ENCODE measurements at regions not wholly inside any gene's neighbourhood (a gene's known extent, or its start where the extent isn't known, plus 50 kb on each side); places are given as distances from the start of the nearest gene placed in this dataset.

DNA sequence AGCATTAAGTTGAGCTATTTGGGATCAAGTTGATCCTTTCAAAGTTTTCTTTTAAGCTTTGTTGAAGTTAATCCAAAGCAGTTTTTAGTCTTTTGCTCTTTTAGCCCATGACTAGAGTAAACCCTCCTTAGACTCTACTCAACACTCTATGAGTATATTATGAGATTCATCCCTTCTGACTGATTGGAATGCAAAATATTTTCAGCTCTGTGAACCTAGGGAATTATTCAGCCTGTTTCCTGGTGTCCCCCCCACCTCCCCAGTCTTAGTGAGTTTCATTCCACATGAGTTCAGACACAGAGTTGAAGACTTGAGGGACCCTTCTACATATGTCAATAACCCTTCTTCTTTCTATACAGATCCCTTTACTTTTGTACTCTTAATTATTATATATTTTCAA lies 413.7 kb downstream of the RFPL4B start:
- TF ChIP-seq, protein P1, sequence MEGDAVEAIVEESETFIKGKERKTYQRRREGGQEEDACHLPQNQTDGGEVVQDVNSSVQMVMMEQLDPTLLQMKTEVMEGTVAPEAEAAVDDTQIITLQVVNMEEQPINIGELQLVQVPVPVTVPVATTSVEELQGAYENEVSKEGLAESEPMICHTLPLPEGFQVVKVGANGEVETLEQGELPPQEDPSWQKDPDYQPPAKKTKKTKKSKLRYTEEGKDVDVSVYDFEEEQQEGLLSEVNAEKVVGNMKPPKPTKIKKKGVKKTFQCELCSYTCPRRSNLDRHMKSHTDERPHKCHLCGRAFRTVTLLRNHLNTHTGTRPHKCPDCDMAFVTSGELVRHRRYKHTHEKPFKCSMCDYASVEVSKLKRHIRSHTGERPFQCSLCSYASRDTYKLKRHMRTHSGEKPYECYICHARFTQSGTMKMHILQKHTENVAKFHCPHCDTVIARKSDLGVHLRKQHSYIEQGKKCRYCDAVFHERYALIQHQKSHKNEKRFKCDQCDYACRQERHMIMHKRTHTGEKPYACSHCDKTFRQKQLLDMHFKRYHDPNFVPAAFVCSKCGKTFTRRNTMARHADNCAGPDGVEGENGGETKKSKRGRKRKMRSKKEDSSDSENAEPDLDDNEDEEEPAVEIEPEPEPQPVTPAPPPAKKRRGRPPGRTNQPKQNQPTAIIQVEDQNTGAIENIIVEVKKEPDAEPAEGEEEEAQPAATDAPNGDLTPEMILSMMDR (IDR thresholded peaks at IDR 0.05; ENCODE audit: low read depth, low read length, missing input control): no peak
- TF ChIP-seq, protein P2, sequence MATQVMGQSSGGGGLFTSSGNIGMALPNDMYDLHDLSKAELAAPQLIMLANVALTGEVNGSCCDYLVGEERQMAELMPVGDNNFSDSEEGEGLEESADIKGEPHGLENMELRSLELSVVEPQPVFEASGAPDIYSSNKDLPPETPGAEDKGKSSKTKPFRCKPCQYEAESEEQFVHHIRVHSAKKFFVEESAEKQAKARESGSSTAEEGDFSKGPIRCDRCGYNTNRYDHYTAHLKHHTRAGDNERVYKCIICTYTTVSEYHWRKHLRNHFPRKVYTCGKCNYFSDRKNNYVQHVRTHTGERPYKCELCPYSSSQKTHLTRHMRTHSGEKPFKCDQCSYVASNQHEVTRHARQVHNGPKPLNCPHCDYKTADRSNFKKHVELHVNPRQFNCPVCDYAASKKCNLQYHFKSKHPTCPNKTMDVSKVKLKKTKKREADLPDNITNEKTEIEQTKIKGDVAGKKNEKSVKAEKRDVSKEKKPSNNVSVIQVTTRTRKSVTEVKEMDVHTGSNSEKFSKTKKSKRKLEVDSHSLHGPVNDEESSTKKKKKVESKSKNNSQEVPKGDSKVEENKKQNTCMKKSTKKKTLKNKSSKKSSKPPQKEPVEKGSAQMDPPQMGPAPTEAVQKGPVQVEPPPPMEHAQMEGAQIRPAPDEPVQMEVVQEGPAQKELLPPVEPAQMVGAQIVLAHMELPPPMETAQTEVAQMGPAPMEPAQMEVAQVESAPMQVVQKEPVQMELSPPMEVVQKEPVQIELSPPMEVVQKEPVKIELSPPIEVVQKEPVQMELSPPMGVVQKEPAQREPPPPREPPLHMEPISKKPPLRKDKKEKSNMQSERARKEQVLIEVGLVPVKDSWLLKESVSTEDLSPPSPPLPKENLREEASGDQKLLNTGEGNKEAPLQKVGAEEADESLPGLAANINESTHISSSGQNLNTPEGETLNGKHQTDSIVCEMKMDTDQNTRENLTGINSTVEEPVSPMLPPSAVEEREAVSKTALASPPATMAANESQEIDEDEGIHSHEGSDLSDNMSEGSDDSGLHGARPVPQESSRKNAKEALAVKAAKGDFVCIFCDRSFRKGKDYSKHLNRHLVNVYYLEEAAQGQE (IDR thresholded peaks at IDR 0.05): no peak
- no peak for TF ChIP-seq TAF1 (conservative IDR thresholded peaks at IDR 0.05)
- TF ChIP-seq GABPA (IDR thresholded peaks at IDR 0.05 in 1 of 2, conservative IDR thresholded peaks at IDR 0.05 in 1 of 2): no peak
- TF ChIP-seq YY1 (IDR thresholded peaks at IDR 0.05): no peak
